NCI-H2227 (cell line): ENCODE measurements at regions not wholly inside any gene's neighbourhood (a gene's known extent, or its start where the extent isn't known, plus 50 kb on each side); places are given as distances from the start of the nearest gene placed in this dataset.

Experiments
- DNase-seq: peaks from one replicate; lab custom pipeline; 2025; ENCODE audit not compliant: unreplicated experiment; lab: John Stamatoyannopoulos, UW

- no peak for DNase-seq
Observed at GRCh38 chr7:81648716-81649115, 121.1 kb downstream of the HGF start.

DNA sequence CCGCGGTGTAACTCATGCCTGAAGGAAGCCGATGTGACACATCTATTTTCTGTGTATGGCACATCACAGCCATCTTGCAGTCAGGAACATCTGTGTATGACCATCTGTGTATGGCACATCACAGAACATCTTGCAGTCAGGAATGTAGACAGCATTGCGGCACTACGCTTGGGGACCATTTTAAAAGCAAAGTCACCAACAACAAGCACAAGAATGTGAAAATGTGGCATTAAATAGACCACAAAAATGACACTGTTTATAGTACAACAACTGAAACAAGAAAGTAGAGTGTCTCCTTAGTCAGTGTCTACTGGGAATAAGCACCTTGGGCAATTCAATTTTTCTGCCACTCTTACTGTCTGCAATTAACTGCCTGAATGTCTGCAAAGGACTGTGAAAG is 124.4 kb downstream of the HGF start:
- no peak for DNase-seq

- no peak for DNase-seq
Observed at GRCh38 chr7:81641873-81642272, 128.0 kb downstream of the HGF start.

- no peak for DNase-seq
Observed at GRCh38 chr7:81638198-81638597, 131.6 kb downstream of the HGF start.

DNA sequence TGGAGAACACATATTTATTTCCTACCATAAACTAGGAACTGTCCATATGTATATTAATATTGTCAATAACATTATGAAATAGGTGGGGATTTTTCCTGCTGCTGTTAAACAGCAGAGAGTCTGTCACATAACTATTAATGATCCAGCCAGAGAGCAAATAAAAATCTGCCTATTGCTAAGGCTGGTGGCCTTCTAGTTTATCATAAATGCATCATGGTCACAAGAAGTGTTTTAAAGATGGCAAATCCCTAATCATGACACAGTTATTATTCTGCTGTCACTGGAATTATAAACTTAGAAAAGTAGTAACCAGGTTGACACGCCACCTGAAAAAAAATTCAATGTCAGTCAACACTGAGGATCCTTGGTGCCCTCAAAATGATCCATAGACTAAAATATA is 132.3 kb downstream of the HGF start:
- DNase-seq, result no peak

GRCh38 chr7:81632418-81632817 is 137.4 kb downstream of the HGF start:
- no peak for DNase-seq

DNA sequence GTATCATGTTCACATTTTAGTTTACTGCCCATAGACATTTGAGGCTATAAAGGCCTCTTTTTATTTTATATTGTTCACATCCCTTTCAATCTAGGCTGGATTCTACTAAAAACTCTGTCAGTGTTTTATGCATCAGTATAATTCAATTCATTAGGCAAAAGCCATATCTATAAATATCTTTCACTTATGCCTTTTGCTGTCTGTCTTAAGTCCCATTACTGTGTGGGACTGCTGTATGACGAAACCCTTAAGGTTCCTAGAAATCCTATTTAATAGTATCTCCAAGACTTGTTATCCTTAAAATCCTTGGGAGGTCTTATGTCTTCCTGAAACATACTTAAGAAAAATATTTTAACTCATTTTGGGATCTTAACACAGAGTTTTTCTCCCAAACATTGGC is 139.2 kb downstream of the HGF start:
- DNase-seq, result no peak

- no peak for DNase-seq
Observed at GRCh38 chr7:81629702-81630101, 140.1 kb downstream of the HGF start.

- no peak for DNase-seq
Observed at GRCh38 chr7:81628951-81629350, 140.9 kb downstream of the HGF start.

- DNase-seq, result no peak
Observed at GRCh38 chr7:81627536-81628287, 142.1 kb downstream of the HGF start.

DNA sequence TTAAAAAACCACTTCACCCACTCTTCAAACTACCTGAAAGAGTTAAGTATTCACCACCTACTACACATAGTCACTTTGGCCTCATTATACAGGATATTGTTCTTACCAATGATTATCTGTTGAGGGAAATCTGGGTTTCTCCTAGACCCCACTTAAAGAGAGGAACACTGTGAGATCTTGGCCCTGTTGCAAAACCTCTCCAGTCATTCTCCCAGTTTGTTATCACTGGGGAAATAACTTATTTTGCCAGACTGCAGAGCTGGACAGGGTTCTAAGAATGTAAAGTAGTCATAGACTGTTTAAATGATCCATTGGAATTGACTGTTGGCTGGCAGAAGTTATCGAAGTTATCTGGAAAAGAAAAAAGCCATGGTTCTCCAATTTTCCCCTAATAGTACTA is 143.8 kb downstream of the HGF start:
- DNase-seq, result no peak

- DNase-seq, result no peak
Observed at GRCh38 chr7:81624650-81625631, 144.9 kb downstream of the HGF start.

DNA sequence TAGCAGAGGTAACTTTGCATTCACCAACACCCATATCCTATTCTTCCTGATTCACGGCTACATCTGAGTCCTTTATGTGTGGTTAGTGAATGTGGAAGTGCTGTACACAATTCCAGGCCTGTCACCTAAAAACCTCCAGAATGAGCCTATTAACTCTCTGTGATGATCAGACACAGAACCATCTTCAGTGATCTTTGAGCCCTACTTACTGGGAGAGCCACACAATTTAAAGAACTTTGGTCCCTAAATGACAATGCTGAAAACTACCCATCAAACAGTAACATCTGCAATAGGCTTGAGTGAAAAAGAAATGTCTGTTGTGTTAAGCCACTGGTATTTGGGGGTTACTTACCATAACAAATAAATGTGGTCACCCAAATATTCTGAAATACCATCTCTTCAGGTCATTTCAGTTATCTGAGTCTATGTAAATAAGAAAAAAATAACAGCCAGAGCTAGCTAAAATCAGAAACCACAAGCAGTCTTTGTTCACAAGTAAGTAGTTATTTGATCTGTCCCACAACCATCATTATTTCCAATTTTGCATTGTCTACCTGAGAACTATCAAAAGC is 145.7 kb downstream of the HGF start:
- DNase-seq, result no peak

DNA sequence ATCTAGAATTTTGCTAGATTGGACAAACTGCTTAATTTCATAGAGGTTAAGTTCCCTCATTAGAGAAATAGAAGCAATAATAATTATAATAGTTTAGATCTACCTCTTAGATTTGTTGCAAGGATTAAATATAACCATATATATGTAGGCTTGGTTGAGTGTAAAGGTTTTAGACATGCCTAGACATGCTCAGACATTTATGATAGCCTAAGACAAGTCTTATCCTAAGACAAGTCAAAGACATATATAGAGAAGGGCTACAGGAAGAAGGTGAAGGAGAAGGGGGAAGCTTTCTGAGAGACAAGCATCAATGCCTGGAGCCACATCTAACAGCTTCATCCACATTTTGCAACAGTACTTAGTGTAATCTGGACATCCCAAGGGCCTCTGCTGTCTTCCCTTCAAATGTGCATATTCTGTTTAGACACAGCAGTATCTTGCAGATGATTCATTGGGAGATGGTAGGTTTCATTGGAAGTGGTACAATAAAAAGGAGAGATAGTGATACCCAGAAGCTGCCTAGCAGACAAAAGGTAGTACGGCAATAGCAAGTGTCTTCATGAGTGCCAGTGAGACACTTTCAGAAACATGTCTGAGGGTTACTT is 146.5 kb downstream of the HGF start:
- DNase-seq, result no peak

DNA sequence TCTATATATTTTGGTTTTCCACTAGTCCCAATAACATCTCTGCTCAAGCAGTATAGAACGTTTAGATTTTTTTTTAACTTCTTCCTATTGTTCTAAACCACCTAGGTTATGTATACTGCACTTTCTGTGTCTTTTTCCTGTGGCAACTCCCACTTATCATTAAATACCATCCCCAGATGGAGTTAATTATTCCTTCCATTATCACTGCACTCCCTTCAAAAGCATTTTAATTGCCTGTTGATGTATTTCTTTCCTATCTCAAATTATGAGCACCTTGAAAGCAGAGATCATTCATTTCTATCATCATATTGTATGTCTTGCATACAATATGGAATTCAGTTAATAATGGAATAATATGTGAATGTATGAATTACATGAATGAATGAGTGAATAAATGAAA is 148.0 kb downstream of the HGF start:
- no peak for DNase-seq

DNA sequence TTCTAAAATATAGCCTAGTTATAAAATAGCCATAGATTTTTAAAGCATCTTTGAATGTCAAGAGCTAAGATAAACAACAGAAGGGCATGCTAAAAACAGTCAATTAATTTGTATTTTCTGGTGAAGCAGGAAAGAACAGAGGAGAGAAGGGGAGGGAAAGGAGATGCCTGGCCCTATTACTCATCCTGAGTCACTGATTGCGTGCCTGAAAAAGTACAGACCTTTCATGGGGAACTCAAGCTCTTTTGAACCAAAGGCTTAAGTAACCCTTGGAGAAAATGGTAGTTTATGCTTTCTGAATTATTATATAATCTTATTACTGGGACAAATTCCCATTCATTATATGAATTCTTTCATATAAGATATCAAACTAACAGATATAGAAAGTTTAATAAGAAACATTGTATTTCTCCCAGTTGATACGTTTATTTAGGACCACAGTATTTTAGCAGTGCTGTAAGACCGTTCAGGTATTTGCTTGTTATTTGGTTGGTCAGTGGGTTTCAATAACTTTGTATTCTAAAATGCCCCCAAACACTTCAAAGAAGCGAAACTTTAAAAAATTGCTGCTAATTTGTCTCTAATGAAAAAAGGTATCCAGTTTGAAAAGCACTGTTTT is 151.3 kb downstream of the HGF start:
- DNase-seq, result no peak

DNA sequence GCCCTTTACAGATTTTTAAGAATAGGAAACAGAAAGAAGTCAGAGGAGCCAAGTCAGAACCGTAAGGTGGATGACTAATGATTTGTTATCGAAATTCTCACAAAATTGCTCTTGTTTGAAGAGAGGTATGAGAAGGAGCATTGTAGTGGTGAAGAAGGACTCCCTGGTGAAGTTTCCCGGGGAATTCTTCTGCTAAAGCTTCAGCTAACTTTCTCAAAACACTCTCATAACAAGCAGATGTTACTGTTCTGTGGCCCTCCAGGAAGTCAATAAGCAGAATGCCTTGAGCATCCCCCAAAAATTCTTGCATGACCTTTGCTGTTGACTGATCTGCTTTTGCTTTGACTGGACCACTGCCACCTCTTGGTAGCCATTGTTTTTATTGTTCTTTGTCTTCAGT is 152.9 kb downstream of the HGF start:
- DNase-seq, result no peak

DNA sequence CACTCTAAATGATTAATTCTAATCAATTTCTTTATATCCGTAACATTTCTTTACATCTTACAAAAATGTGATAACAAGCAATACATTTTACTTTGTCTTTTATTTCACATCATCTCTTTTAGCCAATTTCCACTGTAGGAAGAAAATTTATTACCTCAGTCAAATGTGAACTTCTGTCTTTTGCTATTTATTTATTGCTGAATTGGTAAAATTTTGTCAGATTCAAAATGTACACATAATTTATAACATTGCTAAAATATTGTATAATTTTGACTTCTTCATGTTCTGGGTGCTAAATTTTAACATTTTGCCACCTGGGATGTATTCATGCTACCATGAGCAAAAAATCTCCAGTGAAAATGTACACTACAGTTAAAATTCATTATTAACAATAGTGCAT is 158.0 kb downstream of the HGF start:
- no peak for DNase-seq

DNA sequence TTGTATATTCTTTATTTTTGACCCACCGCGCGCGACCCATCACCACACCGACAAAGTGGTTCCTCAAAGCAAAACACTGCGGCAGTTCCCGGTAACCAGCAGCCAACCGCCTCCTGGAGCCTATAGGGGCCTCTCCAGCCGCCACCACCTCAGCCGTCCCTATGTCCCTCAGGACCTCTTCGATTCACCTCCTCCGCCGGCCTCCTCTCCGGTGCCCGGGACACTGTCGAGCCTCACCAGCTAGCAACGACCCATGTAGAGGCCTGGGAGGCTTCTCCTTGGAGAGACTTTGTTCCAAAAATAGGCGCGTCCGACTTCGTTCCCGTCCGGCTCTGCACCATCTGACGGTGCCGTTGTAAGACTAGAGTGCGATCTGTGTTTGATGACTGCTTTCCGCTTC is 158.8 kb downstream of the HGF start:
- DNase-seq, result no peak

- DNase-seq, result no peak
Observed at GRCh38 chr7:81608748-81609382, 161.0 kb downstream of the HGF start.

DNA sequence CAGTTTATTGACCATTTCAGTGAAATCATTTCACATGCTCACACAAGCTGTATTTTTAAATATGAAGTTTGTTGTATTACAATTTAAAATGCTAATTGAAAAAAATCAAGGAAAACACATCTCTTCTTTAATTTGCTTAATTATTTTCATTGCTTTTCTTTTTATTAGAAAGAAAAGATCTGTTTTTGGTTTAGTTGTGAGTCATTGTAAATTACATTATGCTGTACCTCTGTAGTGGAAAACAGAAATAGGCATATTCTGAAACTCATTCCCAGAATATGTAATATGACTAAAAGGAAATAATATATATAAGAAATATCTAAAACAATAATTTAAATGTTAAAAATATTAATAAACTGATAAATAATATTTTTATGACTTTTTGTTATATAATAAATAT is 161.9 kb downstream of the HGF start:
- no peak for DNase-seq
